ENCODE measurements at regions not wholly inside any gene's neighbourhood (a gene's known extent, or its start where the extent isn't known, plus 50 kb on each side); places are given as distances from the start of the nearest gene placed in this dataset.
"Not testable (repeated sequence)": the region's sequence is repeated elsewhere in the genome, so short reads cannot be mapped to it uniquely, and the experiment has no call there.

GRCh38 chr4:96458031-96458430 is 618.1 kb downstream of the PDHA2 start:
- TF ChIP-seq CTCF, POLR2A (IDR thresholded peaks at IDR 0.05): not testable (repeated sequence)

All from body of pancreas (tissue), 4 donors.